ENCODE measurements at regions not wholly inside any gene's neighbourhood (a gene's known extent, or its start where the extent isn't known, plus 50 kb on each side); places are given as distances from the start of the nearest gene placed in this dataset.

GRCh38 chr2:19844750-19845149, 57.0 kb downstream of the TTC32 start:
- TF ChIP-seq CTCF (IDR thresholded peaks at IDR 0.05) (no peak), POLR2A (IDR thresholded peaks at IDR 0.05) (no peak), POLR2AphosphoS5 (IDR thresholded peaks at IDR 0.05) (no peak), EP300 (IDR thresholded peaks at IDR 0.05) (no peak)

Data from upper lobe of left lung (tissue), 4 donors.